Neural cell (in vitro differentiated cells): ENCODE measurements at regions not wholly inside any gene's neighbourhood (a gene's known extent, or its start where the extent isn't known, plus 50 kb on each side); places are given as distances from the start of the nearest gene placed in this dataset.

Experiments used
- H2AFZ ChIP-seq: fragments of 200-600, 300-800 bp; sonication (generic), shearing (Covaris generic); 2 replicates; pipeline ENCODE4 v1.6.0; 2014; ENCODE audit warnings: low read depth, mild to moderate bottlenecking, antibody characterized with exemption, low read length, moderate library complexity
- H3F3A ChIP-seq: fragments of 200-600 bp; shearing (Covaris generic); 2 replicates; pipeline ENCODE4 v1.6.1; 2016; ENCODE audit warnings: mild to moderate bottlenecking, moderate library complexity, mixed read lengths, antibody characterized with exemption, low read length; ENCODE audit not compliant: insufficient read depth, poor library complexity, severe bottlenecking
- H3K27ac ChIP-seq: fragments of 200-600, 300-800 bp; sonication (generic), shearing (Covaris generic); 2 replicates; pipeline ENCODE4 v1.5.1; 2014; ENCODE audit warnings: mild to moderate bottlenecking, low read length, moderate library complexity
- H3K27me3 ChIP-seq: fragments of 300-800, 200-600 bp; sonication (generic), shearing (Covaris generic); 2 replicates; pipeline ENCODE4 v1.6.0; 2014; ENCODE audit warnings: mild to moderate bottlenecking, low read depth, low read length, moderate library complexity; ENCODE audit not compliant: insufficient read depth
- H3K36me3 ChIP-seq: fragments of 300-800, 200-600 bp; sonication (generic), shearing (Covaris generic); 2 replicates; pipeline ENCODE4 v1.5.1; 2014; ENCODE audit warnings: mild to moderate bottlenecking, antibody characterized with exemption, low read length, moderate library complexity; ENCODE audit not compliant: insufficient read depth
- H3K4me2 ChIP-seq: fragments of 300-800, 200-600 bp; sonication (generic), shearing (Covaris generic); 2 replicates; pipeline ENCODE4 v1.6.0; 2014; ENCODE audit warnings: mild to moderate bottlenecking, low read length
- H3K4me3 ChIP-seq: fragments of 300-800, 200-600 bp; sonication (generic), shearing (Covaris generic); 2 replicates; pipeline ENCODE4 v1.5.1; 2014; ENCODE audit warnings: mild to moderate bottlenecking, low read length, moderate library complexity
- H3K79me2 ChIP-seq: fragments of 200-600 bp; shearing (Covaris generic); replicated peaks from 2 replicates; pipeline ENCODE4 v1.6.0; 2014; ENCODE audit warnings: mild to moderate bottlenecking, low read length, moderate library complexity; ENCODE audit not compliant: insufficient read depth
- H3K9ac ChIP-seq: fragments of 300-800, 200-600 bp; sonication (generic), shearing (Covaris generic); 2 replicates; pipeline ENCODE4 v1.6.1; 2016; ENCODE audit warnings: mild to moderate bottlenecking, low read length, mixed read lengths
- H3K9me2 ChIP-seq: fragments of 200-600 bp; shearing (Covaris generic); 2 replicates; pipeline ENCODE4 v1.6.1; 2016; ENCODE audit warnings: mild to moderate bottlenecking, low read length, mixed read lengths; ENCODE audit not compliant: insufficient read depth
- H3K9me3 ChIP-seq: fragments of 200-600, 300-800 bp; sonication (generic), shearing (Covaris generic); 2 replicates; pipeline ENCODE4 v1.6.1; 2016; ENCODE audit warnings: mild to moderate bottlenecking, mixed run types, low read length, moderate library complexity, mixed read lengths
- H4K20me1 ChIP-seq: fragments of 200-600 bp; shearing (Covaris generic); 2 replicates; pipeline ENCODE4 v1.6.1; 2016; ENCODE audit warnings: mild to moderate bottlenecking, mixed run types; ENCODE audit not compliant: insufficient read depth
- CTCF ChIP-seq: fragments of 450-650 bp; IDR thresholded peaks from 2 replicates; pipeline ENCODE4 v1.5.1; 2014; ENCODE audit warnings: antibody characterized with exemption, mild to moderate bottlenecking, moderate library complexity; ENCODE audit not compliant: poor library complexity, severe bottlenecking
- EP300 ChIP-seq: fragments of 450-650 bp; conservative IDR thresholded peaks from 2 replicates; pipeline ENCODE4 v1.6.1; 2014; ENCODE audit warnings: antibody characterized with exemption, mild to moderate bottlenecking, moderate library complexity; ENCODE audit not compliant: poor library complexity, severe bottlenecking
- EZH2 ChIP-seq: fragments of 200-600, 300-800 bp; shearing (Covaris generic), sonication (generic); IDR thresholded peaks from 2 replicates; pipeline ENCODE4 v1.6.1; 2014; ENCODE audit warnings: antibody characterized with exemption, low read length, borderline replicate concordance, mild to moderate bottlenecking; ENCODE audit not compliant: insufficient read depth, poor library complexity, severe bottlenecking
- MXI1 ChIP-seq: fragments of 450-650 bp; conservative IDR thresholded peaks from 2 replicates; pipeline ENCODE4 v1.6.1; 2014; ENCODE audit warnings: antibody characterized with exemption, mild to moderate bottlenecking; ENCODE audit not compliant: poor library complexity, severe bottlenecking
- POLR2AphosphoS5 ChIP-seq: IDR thresholded peaks from 2 replicates; pipeline ENCODE4 v1.6.1; 2012
- RAD21 ChIP-seq: fragments of 450-650 bp; conservative IDR thresholded peaks from 2 replicates; pipeline ENCODE4 v1.6.1; 2014; ENCODE audit warnings: antibody characterized with exemption, mild to moderate bottlenecking, moderate library complexity
- SMC3 ChIP-seq: fragments of 450-650 bp; conservative IDR thresholded peaks from 2 replicates; pipeline ENCODE4 v1.6.1; 2014; ENCODE audit warnings: antibody characterized with exemption, mild to moderate bottlenecking, moderate library complexity; ENCODE audit not compliant: poor library complexity
- TAF1 ChIP-seq: IDR thresholded peaks from 2 replicates; pipeline ENCODE4 v1.6.1; 2012; ENCODE audit warnings: low read depth
- TF ChIP-seq, protein P1 (sequence below): IDR thresholded peaks from 2 replicates; pipeline ENCODE4 v1.6.1; 2012; ENCODE audit warnings: borderline replicate concordance

DNA sequence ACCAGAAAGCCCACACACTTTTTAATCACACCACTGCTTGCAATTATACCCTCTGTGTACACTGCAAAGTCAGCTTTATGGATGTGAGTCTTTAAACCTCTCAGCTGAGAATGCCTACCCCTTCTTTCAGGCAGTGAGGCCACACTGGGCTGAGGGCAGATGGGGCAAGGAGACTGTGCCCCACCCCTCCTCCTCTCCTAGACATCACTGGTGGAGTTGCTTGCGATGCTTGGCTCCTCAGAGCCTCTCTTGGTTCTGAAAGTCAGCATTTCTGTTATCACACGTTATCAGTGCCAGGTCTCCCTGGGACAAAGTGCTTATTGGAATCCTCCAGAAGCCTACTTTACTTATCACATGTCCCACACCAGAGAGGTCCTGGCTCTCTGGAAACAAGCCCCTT, 128.2 kb downstream of the ZNF621 start:
- Histone ChIP-seq H3K79me2 (no peaks in the 10 kb centered on the region), H3K27ac (no peak overlapping the region), H2AFZ (no peak overlapping the region), H3K9me2 (no peaks in the 10 kb centered on the region), H3K9me3 (no peaks in the 10 kb centered on the region), H3K36me3 (no peaks in the 10 kb centered on the region), H3K27me3 (no peaks in the 10 kb centered on the region), H3K9ac (no peak overlapping the region), H3K4me3 (no peak overlapping the region), H3K4me2 (no peak overlapping the region), H3F3A (no peaks in the 10 kb centered on the region), H4K20me1 (no peaks in the 10 kb centered on the region)
- TF ChIP-seq, protein P1, sequence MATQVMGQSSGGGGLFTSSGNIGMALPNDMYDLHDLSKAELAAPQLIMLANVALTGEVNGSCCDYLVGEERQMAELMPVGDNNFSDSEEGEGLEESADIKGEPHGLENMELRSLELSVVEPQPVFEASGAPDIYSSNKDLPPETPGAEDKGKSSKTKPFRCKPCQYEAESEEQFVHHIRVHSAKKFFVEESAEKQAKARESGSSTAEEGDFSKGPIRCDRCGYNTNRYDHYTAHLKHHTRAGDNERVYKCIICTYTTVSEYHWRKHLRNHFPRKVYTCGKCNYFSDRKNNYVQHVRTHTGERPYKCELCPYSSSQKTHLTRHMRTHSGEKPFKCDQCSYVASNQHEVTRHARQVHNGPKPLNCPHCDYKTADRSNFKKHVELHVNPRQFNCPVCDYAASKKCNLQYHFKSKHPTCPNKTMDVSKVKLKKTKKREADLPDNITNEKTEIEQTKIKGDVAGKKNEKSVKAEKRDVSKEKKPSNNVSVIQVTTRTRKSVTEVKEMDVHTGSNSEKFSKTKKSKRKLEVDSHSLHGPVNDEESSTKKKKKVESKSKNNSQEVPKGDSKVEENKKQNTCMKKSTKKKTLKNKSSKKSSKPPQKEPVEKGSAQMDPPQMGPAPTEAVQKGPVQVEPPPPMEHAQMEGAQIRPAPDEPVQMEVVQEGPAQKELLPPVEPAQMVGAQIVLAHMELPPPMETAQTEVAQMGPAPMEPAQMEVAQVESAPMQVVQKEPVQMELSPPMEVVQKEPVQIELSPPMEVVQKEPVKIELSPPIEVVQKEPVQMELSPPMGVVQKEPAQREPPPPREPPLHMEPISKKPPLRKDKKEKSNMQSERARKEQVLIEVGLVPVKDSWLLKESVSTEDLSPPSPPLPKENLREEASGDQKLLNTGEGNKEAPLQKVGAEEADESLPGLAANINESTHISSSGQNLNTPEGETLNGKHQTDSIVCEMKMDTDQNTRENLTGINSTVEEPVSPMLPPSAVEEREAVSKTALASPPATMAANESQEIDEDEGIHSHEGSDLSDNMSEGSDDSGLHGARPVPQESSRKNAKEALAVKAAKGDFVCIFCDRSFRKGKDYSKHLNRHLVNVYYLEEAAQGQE = no peak
- TF ChIP-seq POLR2AphosphoS5 (no peak), RAD21 (no peak), CTCF (no peak), TAF1 (no peak), SMC3 (no peak), EP300 (no peak), EZH2 (no peak), MXI1 (no peak)

DNA sequence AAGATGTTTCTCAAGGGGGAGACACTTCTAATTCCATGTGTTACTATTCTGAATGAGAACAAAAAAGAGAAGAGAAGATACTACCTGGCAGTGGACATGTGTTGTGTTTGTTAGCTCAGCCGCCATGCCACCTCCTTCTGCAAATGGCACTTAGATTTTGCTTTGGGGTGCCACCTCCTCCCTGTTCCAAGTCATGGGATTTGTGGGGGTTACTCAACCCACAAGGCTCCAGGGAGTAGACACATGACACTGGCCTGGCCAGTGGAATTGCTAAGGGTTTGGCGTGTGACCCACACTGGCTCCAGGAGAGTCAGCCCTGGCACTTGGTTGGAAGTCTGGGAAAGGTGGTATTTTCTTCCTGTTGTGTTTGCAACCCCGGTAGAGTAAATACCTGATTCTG, 129.1 kb downstream of the ZNF621 start:
- TF ChIP-seq, protein P1 = no peak
- no peak for TF ChIP-seq POLR2AphosphoS5
- no peak for TF ChIP-seq EZH2
- TF ChIP-seq SMC3 = no peak
- TF ChIP-seq EP300 = no peak
- TF ChIP-seq MXI1 = no peak
- no peak for TF ChIP-seq TAF1
- no peak for TF ChIP-seq CTCF
- no peak for TF ChIP-seq RAD21
- no peaks in the 10 kb centered on the region for H3K36me3 ChIP-seq
- no peaks in the 10 kb centered on the region for H3K27me3 ChIP-seq

More for the DNA sequence above, 129.1 kb downstream of the ZNF621 start:
- H3K4me3 ChIP-seq = no peak overlapping the region
- no peaks in the 10 kb centered on the region for H3K9me3 ChIP-seq
- no peak overlapping the region for H2AFZ ChIP-seq
- H3K4me2 ChIP-seq = no peak overlapping the region
- H4K20me1 ChIP-seq = no peaks in the 10 kb centered on the region
- no peak overlapping the region for H3K9ac ChIP-seq
- H3K9me2 ChIP-seq = no peaks in the 10 kb centered on the region
- H3K79me2 ChIP-seq = no peaks in the 10 kb centered on the region
- H3K27ac ChIP-seq = no peak overlapping the region
- H3F3A ChIP-seq = no peaks in the 10 kb centered on the region
